GM10248 (cell line): ENCODE measurements at regions not wholly inside any gene's neighbourhood (a gene's known extent, or its start where the extent isn't known, plus 50 kb on each side); places are given as distances from the start of the nearest gene placed in this dataset.

Experiments
- CTCF ChIA-PET: fragments of 300-600 bp; sonication (Branson Sonifier 250); formaldehyde crosslinking; extraction: SDS; loops from one replicate; lab custom pipeline; 2021; ENCODE audit warnings: antibody characterized with exemption; lab: Yijun Ruan, JAX
- POLR2A ChIA-PET: fragments of 350-650 bp; sonication (Branson Sonifier 250); formaldehyde crosslinking; extraction: SDS; loops from one replicate; lab custom pipeline; 2020; ENCODE audit warnings: antibody characterized with exemption; lab: Yijun Ruan, JAX
- DNase-seq: peaks from one replicate; pipeline ENCODE4 v3.0.0; 2012; ENCODE audit errors: extremely low spot score
- TF ChIP-seq, protein P1 (sequence below): IDR thresholded peaks from 2 replicates; pipeline ENCODE4 v1.5.1; 2012; ENCODE audit warnings: mild to moderate bottlenecking, low read depth; ENCODE audit errors: extremely low read depth, missing control alignments, control extremely low read depth

DNA sequence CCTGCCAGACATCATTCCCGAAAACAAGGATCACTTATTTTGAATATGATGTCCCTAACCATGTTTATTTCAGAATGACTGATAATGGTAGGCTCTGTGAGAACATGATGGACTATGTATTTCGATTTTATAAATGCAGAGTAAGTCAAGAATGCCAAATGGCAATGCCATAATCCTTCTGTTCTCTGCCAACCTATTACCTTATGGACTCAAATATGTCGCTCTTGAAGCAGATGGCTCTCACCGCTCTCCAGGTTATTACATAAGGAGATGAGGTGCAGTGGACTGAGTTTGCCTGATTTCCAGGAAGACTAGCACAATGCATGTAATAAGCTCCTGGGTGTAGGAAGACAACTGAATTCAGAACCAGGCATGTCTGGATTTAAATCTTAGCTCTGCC lies 227.2 kb downstream of the BTG1 start:
- TF ChIP-seq, protein P1, sequence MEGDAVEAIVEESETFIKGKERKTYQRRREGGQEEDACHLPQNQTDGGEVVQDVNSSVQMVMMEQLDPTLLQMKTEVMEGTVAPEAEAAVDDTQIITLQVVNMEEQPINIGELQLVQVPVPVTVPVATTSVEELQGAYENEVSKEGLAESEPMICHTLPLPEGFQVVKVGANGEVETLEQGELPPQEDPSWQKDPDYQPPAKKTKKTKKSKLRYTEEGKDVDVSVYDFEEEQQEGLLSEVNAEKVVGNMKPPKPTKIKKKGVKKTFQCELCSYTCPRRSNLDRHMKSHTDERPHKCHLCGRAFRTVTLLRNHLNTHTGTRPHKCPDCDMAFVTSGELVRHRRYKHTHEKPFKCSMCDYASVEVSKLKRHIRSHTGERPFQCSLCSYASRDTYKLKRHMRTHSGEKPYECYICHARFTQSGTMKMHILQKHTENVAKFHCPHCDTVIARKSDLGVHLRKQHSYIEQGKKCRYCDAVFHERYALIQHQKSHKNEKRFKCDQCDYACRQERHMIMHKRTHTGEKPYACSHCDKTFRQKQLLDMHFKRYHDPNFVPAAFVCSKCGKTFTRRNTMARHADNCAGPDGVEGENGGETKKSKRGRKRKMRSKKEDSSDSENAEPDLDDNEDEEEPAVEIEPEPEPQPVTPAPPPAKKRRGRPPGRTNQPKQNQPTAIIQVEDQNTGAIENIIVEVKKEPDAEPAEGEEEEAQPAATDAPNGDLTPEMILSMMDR = no peak
- POLR2A ChIA-PET = no interaction called here
- no peak for DNase-seq
- CTCF ChIA-PET = interaction anchor here (2.9 kb wide), 1 partner anchor 12 kb away, joined by 14 read pairs; no protein-coding TSS in a partner anchor

DNA sequence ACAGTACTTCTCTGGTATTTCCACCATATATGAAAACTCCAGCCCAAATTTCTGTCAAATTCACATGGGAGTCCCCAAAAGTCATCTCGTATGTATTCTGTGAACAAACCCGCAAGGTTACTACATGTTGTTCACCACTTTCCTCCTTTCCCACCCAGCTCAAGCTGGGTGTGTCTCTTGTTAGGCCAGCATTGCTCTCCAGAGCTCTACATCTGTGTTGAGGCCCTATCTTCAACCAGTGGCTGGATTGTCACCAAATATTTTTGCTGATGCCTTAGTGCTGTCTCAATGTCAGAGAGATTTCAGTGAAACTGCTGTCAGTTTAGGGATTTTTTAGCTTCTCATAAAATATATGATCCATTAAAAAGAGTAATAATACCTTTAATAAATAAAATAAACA lies 230.9 kb downstream of the BTG1 start:
- TF ChIP-seq, protein P1 = no peak
- DNase-seq = no peak
- CTCF ChIA-PET = interaction anchor here (1.1 kb wide), 1 partner anchor 103 kb away, joined by 3 read pairs; no protein-coding TSS in a partner anchor
- POLR2A ChIA-PET = no interaction called here

DNA sequence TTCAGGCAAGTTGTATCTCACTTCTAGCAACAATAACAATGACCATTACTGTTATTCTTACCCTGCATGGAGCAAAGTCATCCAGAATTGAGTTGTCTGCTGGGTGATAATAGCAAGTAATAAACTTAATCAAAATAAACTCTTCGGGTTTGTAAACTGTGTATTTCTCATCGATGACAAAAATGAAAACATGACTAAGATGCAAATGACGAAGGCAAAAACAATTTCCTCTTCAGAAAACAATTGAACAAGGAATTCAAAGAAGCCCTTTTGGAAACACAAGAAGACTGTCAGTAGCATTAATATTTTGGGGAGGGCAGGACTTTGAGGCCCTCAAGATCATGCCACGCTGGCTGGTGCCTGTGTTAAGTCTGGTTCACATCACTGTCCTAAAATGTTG lies 232.0 kb downstream of the BTG1 start:
- POLR2A ChIA-PET = no interaction called here
- CTCF ChIA-PET = interaction anchor here (0.8 kb wide), 1 partner anchor 50 kb away, joined by 3 read pairs; no protein-coding TSS in a partner anchor
- TF ChIP-seq, protein P1 = no peak
- no peak for DNase-seq

DNA sequence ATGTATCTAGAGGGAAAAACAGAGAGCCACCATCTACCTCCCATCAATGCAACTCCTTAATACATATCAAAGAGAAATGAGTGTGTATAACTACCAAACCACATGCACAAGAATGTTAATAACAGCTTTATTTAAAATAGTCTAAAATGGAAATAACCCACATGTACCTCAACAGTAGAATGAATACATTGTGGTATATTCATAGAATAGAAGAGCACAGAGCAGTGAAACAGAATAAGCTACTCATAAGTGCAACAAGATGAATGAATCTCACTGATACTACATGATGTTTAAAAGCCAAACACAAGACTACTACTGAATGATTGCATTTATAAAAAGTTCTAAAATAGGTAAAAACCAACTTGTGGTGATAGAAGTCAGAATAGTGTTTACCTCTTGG lies 232.5 kb downstream of the BTG1 start:
- CTCF ChIA-PET = interaction anchor here (0.8 to 1.0 kb wide), 2 partner anchors 50 to 101 kb away, joined by 3 read pairs; no protein-coding TSS in a partner anchor
- TF ChIP-seq, protein P1 = no peak
- POLR2A ChIA-PET = no interaction called here
- no peak for DNase-seq

DNA sequence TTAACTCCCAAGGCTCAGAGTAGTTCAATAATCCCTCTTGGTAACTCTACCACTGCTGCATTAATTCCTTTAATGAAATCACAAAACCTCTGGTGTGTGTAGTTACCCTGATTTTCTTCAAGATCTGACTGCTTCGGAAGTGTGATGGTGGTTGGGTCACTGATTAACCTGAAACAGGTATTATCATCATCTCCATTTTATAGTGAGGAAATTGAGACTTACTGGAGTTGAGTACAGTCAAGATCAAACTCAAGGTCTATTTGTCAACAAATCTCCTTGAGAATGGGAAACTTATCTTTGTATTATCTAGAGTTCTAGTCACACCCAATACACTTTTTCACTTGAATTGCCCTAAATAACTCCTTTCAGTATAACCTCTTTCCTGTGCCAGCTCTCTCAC lies 233.5 kb downstream of the BTG1 start:
- TF ChIP-seq, protein P1 = no peak
- DNase-seq = no peak
- POLR2A ChIA-PET = no interaction called here
- CTCF ChIA-PET = interaction anchor here (1.0 kb wide), 1 partner anchor 100 kb away, joined by 3 read pairs; no protein-coding TSS in a partner anchor

DNA sequence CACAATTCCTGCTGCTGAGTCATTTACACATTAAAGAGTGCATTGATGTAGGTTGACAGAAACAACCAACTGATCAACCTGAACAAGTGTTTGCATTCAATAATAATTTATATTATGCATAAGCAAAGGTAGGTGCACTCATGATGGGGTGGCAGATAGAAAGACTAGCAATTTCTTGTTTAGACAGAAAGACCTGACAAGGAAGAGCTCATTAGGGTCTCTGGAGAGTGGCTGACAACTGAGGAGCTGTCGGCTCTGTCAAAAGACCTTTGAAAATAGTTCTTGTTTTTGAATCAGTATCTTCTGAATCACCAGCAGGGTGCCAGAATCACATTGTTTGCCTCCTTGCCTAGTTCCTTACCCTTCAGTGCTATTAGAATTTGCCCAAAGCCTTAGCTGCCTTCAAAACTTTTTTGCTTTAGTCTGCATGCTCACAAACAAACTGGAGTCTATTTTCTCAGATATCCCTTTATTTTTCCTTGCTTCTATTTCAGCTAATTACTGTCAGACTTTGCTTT lies 234.7 kb downstream of the BTG1 start:
- CTCF ChIA-PET = interaction anchor here (1.1 kb wide), 2 partner anchors 21 to 226 kb away, joined by 3 read pairs; no protein-coding TSS in a partner anchor
- TF ChIP-seq, protein P1 = no peak
- POLR2A ChIA-PET = no interaction called here
- no peak for DNase-seq
